GM13976 (cell line): ENCODE measurements at regions not wholly inside any gene's neighbourhood (a gene's known extent, or its start where the extent isn't known, plus 50 kb on each side); places are given as distances from the start of the nearest gene placed in this dataset.
"Not testable (repeated sequence)": the region's sequence is repeated elsewhere in the genome, so short reads cannot be mapped to it uniquely, and the experiment has no call there.

Experiments
- DNase-seq: peaks from one replicate; pipeline ENCODE4 v3.0.0; 2012; ENCODE audit warnings: low spot score
- CTCF ChIP-seq: IDR thresholded peaks from 2 replicates; pipeline ENCODE4 v1.5.1; 2012; ENCODE audit warnings: borderline replicate concordance, mild to moderate bottlenecking; ENCODE audit not compliant: insufficient read depth; ENCODE audit errors: extremely low read depth, missing control alignments, control extremely low read depth
- in situ Hi-C: fragments of 300-500 bp; cut with MboI; formaldehyde crosslinking; loops from one replicate; pipeline ENCODE4 v1.12.0; 2022; ENCODE audit warnings: low sequenced_read_pairs, mixed read lengths, inconsistent platforms; ENCODE audit not compliant: unreplicated experiment

DNA sequence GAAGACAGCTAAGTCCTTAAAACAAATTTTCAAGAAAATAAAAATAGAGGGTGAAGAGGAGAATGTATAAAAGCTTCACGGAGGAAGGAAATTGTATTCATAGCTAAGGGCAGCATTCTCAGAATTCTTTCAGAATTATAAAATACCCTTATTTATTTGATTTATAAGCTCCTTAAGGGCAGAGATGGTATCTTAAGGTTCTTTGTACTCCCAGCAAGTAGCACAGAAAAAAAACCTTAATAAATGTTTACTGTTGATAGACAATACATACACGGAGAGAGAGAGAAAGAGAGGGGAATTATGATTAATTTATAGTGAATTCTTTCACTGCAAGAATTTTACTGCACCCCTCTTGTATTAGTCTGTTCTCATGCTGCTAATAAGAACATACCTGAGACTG is 375.6 kb upstream of the CCDC54 start:
- DNase-seq, result no peak
- no peak for TF ChIP-seq CTCF
- in situ Hi-C loops, result no loop called here

DNA sequence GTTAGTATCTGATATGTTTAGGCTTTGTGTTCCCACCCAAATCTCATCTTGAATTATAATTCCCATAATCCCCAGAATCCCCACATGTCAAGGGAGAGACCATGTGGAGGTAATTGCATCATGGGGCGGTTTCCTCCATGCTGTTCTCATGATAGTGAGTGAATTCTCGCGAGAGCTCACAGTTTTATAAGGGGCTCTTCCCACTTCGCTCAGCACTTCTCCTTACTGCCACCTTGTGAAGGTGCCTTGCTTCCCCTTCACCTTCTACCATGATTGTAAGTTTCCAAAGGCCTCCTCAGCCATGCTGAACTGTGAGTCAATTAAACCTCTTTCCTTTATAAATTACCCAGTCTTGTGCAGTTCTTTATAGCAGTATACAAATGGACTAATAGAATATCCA is 371.9 kb upstream of the CCDC54 start:
- in situ Hi-C loops, DNase-seq: not testable (repeated sequence)

GRCh38 chr3:107008213-107008612 is 369.0 kb upstream of the CCDC54 start:
- DNase-seq, result no peak
- no peak for TF ChIP-seq CTCF
- in situ Hi-C loops, result no loop called here

DNA sequence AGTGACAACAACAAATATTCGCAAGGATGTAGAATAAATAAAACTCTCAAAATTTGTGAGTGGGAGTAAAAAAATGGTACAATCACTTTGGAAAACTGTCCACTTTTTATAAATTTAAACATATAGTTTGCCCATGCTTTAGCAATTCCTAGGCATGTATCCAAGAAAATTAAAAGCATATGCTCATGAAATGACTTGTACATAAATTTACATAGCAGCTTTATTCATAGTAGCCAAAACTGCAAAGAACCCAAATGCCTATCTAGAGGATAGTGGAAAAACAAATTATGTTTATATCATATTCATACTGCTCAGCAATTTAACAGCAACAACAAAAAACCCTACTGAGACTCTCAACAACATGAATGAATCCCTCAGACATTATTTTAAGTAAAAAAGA is 363.6 kb upstream of the CCDC54 start:
- in situ Hi-C loops, result no loop called here
- DNase-seq, result no peak
- TF ChIP-seq CTCF, result no peak

DNA sequence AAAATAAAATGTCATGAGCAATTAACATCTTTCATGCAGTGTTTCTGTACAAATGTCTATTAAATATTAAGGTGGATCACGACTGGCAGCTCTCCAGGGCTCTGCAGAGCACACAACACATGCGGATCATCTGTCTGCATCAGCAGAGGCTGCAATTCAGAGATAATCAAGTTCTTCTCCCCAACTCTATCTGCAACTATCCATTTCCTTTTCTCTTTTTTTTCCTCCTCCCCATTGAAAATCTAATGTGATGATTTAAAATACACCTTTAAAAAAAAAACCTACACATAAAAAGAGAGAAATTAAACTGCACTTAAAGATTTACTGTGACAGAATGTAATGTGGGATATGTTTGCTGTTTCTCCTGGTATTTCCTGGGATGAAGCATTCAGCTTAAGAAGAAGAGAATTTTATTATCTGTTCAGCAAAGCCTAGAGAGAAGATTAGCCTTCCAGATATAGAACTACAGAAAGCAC is 352.6 kb upstream of the CCDC54 start:
- DNase-seq, result no peak
- in situ Hi-C loops, result no loop called here
- TF ChIP-seq CTCF, result no peak

GRCh38 chr3:107025961-107026360 is 351.3 kb upstream of the CCDC54 start:
- in situ Hi-C loops, result no loop called here

DNA sequence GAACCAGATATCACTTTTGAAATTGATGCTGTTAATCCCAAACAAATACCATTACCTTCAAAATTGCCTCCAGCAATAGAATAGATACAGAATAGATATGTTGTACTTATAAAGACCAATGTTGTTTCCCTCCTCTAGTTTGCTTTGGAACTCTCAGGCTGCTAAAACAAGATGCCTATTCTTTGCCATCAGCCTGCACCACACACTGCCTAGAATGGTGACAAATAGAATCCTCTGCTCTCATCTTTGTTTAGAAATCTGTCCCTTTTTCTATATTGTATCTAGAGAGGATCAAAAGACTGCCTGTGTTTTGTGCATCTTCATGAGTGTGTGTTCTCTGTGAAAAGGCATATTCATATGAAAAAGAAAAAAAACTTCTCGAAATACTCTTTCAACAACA is 349.2 kb upstream of the CCDC54 start:
- DNase-seq, result no peak
- TF ChIP-seq CTCF, result no peak
- in situ Hi-C loops, result no loop called here

More at GRCh38 chr3:107025961-107026360, 351.3 kb upstream of the CCDC54 start:
- TF ChIP-seq CTCF, result no peak
- DNase-seq, result no peak

DNA sequence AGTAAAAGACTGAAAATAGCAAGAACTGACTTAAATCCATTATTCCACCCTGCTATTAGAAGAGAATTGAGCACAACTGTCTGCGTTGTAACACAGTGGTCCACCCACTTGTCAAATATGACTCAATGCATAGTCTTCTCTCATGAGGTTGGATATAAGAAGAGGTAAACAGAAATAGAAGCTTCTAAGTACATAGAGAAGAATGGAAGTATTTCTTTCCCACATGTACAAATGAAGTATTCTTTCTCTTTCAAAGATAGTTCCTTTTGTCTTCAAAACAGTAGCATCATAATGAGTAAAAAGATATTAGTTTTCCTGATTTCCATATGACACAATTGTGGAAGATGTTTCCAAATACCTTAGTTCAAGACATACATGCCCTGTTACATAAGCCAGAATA is 348.6 kb upstream of the CCDC54 start:
- no peak for DNase-seq
- in situ Hi-C loops, result no loop called here
- no peak for TF ChIP-seq CTCF
